Keratinocyte (primary cell): ENCODE measurements at regions not wholly inside any gene's neighbourhood (a gene's known extent, or its start where the extent isn't known, plus 50 kb on each side); places are given as distances from the start of the nearest gene placed in this dataset.

ENCODE experiments used
- DNase-seq: peaks from one replicate; pipeline ENCODE4 v3.0.0-alpha.2; 2011; ENCODE audit warnings: low read depth, missing footprints, low spot score
- FAIRE-seq: peaks from 2 replicates; lab custom pipeline; 2011; peaks lifted over from hg19 to GRCh38; lab: Jason Lieb, UNC
- H2AFZ ChIP-seq: 2 replicates; pipeline ENCODE4 v1.6.0; 2012; ENCODE audit warnings: low read length, control low read depth, inconsistent platforms; ENCODE audit not compliant: control insufficient read depth
- H3K27ac ChIP-seq: 2 replicates; pipeline ENCODE4 v1.5.1; 2011; ENCODE audit warnings: low read length; ENCODE audit not compliant: control insufficient read depth, insufficient read depth
- H3K27me3 ChIP-seq: 3 replicates; pipeline ENCODE4 v1.6.0; 2011; ENCODE audit warnings: low read length; ENCODE audit not compliant: control insufficient read depth, insufficient read depth; ENCODE audit errors: extremely low read depth
- H3K36me3 ChIP-seq, 2 experiments: 2 replicates in 1 of 2; 3 replicates in 1 of 2; pipeline ENCODE4 v1.5.1; 2011; ENCODE audit warnings: low read length in 2 of 2, mild to moderate bottlenecking in 1 of 2; ENCODE audit not compliant: control insufficient read depth in 2 of 2, insufficient read depth in 2 of 2; ENCODE audit errors: extremely low read depth in 1 of 2
- H3K4me1 ChIP-seq: 3 replicates; pipeline ENCODE4 v1.5.1; 2011; ENCODE audit warnings: low read length; ENCODE audit not compliant: control insufficient read depth, insufficient read depth; ENCODE audit errors: extremely low read depth
- H3K4me2 ChIP-seq: 3 replicates; pipeline ENCODE4 v1.6.0; 2011; ENCODE audit warnings: low read depth, low read length; ENCODE audit not compliant: control insufficient read depth, insufficient read depth; ENCODE audit errors: extremely low read depth
- H3K4me3 ChIP-seq, 3 experiments: fragments of 200-600 bp in 1 of 3; sonication (generic) in 1 of 3; 2 replicates in 2 of 3; 3 replicates in 1 of 3; pipeline ENCODE4 v1.5.1; 2011 to 2016; ENCODE audit warnings: low read length in 3 of 3, mild to moderate bottlenecking in 3 of 3, control low read depth in 2 of 3, inconsistent platforms in 1 of 3, low read depth in 1 of 3, mixed read lengths in 1 of 3, mixed run types in 1 of 3, moderate library complexity in 1 of 3; ENCODE audit not compliant: control insufficient read depth in 2 of 3, insufficient read depth in 2 of 3; ENCODE audit errors: extremely low read depth in 1 of 3
- H3K79me2 ChIP-seq: 2 replicates; pipeline ENCODE4 v1.6.0; 2012; ENCODE audit warnings: low read length; ENCODE audit not compliant: control insufficient read depth, insufficient read depth
- H3K9ac ChIP-seq: 3 replicates; pipeline ENCODE4 v1.6.0; 2011; ENCODE audit warnings: low read length; ENCODE audit not compliant: control insufficient read depth, insufficient read depth; ENCODE audit errors: extremely low read depth
- H3K9me1 ChIP-seq: 3 replicates; pipeline ENCODE4 v1.6.0; 2011; ENCODE audit warnings: low read length; ENCODE audit not compliant: control insufficient read depth, insufficient read depth; ENCODE audit errors: extremely low read depth
- H3K9me3 ChIP-seq: 2 replicates; pipeline ENCODE4 v1.5.1; 2012; ENCODE audit warnings: low read depth, low read length; ENCODE audit not compliant: control insufficient read depth
- H4K20me1 ChIP-seq: 3 replicates; pipeline ENCODE4 v1.6.0; 2011; ENCODE audit warnings: low read length; ENCODE audit not compliant: control insufficient read depth, insufficient read depth; ENCODE audit errors: extremely low read depth
- EZH2 ChIP-seq: IDR thresholded peaks from one replicate; pipeline ENCODE4 v1.6.1; 2012; ENCODE audit warnings: inconsistent platforms, mild to moderate bottlenecking, low read length, moderate library complexity
- dilution Hi-C: fragments of 300-500 bp; cut with MboI; formaldehyde crosslinking; loops from one replicate; pipeline ENCODE4 v1.7.0; 2020; ENCODE audit warnings: low sequenced_read_pairs; ENCODE audit not compliant: extremely low pct_ligation_motif_present
- TF ChIP-seq, protein P1 (sequence below), 3 experiments: IDR thresholded peaks in 1 of 3; conservative IDR thresholded peaks in 1 of 3; optimal IDR thresholded peaks in 1 of 3; 2 replicates in 2 of 3; 3 replicates in 1 of 3; pipeline versions ENCODE3 to v1.5.1; 2011; ENCODE audit warnings: low read length in 3 of 3, mild to moderate bottlenecking in 3 of 3, moderate library complexity in 2 of 3, control low read depth in 1 of 3, inconsistent platforms in 1 of 3; ENCODE audit not compliant: insufficient read depth in 2 of 3; ENCODE audit errors: extremely low read depth in 1 of 3

DNA sequence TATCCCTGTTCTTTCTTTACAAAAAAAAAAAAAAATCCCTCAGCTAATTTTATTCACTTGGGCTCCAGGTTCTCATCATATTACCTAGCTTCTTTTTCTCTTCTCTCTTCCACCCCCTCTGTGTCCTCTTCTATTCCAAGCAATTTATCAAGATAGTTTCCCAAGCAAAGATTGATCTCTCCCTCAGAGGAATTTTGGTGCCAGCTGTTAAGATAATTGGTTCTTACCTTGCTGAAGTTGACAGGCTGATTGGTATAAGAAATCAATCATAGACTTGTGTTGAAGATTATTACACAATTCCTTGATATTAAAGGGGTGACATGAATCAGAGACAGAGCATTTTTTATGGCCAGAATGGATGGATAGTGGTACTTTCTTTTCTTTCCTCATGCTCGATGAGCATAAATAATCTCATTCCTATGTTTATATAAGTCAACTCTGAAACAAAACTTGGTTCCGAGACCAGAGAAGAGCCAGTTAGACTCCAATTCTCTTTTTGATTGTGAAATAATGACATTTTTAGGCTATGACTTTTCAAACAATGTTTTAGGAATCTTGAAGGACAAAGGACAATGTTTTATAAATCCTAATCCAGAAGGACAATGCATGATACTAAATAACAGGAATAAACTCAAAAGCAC, 264.1 kb upstream of the PRKD1 start:
- DNase-seq (no peak), FAIRE-seq (no peak)
- Histone ChIP-seq H2AFZ (no peak overlapping the region), H3K36me3 (no peaks in the 10 kb centered on the region), H3K79me2 (no peaks in the 10 kb centered on the region), H3K4me1 (peaks cover 6% of the 10 kb centered on the region), H3K9me3 (no peaks in the 10 kb centered on the region), H3K9ac (no peak overlapping the region), H3K27ac (no peak overlapping the region), H3K4me2 (no peak overlapping the region), H3K27me3 (no peaks in the 10 kb centered on the region), H3K9me1 (no peaks in the 10 kb centered on the region), H4K20me1 (no peaks in the 10 kb centered on the region), H3K4me3 (no peak overlapping the region)
- dilution Hi-C loops: no loop called here
- TF ChIP-seq, protein P1, sequence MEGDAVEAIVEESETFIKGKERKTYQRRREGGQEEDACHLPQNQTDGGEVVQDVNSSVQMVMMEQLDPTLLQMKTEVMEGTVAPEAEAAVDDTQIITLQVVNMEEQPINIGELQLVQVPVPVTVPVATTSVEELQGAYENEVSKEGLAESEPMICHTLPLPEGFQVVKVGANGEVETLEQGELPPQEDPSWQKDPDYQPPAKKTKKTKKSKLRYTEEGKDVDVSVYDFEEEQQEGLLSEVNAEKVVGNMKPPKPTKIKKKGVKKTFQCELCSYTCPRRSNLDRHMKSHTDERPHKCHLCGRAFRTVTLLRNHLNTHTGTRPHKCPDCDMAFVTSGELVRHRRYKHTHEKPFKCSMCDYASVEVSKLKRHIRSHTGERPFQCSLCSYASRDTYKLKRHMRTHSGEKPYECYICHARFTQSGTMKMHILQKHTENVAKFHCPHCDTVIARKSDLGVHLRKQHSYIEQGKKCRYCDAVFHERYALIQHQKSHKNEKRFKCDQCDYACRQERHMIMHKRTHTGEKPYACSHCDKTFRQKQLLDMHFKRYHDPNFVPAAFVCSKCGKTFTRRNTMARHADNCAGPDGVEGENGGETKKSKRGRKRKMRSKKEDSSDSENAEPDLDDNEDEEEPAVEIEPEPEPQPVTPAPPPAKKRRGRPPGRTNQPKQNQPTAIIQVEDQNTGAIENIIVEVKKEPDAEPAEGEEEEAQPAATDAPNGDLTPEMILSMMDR (optimal IDR thresholded peaks at IDR 0.05 in 1 of 3, IDR thresholded peaks at IDR 0.05 in 1 of 3, conservative IDR thresholded peaks at IDR 0.05 in 1 of 3; ENCODE audit: extremely low read depth in 1 of 3, insufficient read depth in 2 of 3, low read length in 3 of 3): no peak
- no peak for TF ChIP-seq EZH2

DNA sequence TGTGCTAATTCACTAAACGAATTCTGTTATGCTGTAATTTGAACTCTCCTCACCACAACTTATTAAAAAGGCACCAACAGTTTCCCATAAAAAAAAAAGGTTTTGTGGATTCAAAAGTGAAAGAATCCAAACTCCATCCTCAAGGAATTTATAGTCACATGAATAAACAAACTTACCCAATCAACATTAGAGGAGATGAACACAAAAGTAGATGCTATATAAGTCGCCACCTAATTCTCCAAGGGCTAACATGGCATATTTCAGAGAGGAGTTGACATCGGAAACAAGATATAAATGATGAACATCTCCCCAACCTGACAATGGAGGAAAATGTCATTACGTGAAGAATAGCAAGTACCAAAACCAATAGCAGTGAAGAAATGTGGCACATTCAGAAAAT, 265.5 kb upstream of the PRKD1 start:
- Histone ChIP-seq H3K27ac (no peak overlapping the region), H3K79me2 (no peaks in the 10 kb centered on the region), H3K4me3 (no peak overlapping the region), H3K27me3 (no peaks in the 10 kb centered on the region), H4K20me1 (no peaks in the 10 kb centered on the region), H3K9ac (no peak overlapping the region), H3K36me3 (no peaks in the 10 kb centered on the region), H3K4me2 (no peak overlapping the region), H3K9me3 (no peaks in the 10 kb centered on the region), H3K9me1 (no peaks in the 10 kb centered on the region), H2AFZ (no peak overlapping the region), H3K4me1 (peaks cover 6% of the 10 kb centered on the region)
- no peak for TF ChIP-seq EZH2
- TF ChIP-seq, protein P1 (optimal IDR thresholded peaks at IDR 0.05 in 1 of 3, IDR thresholded peaks at IDR 0.05 in 1 of 3, conservative IDR thresholded peaks at IDR 0.05 in 1 of 3; ENCODE audit: extremely low read depth in 1 of 3, insufficient read depth in 2 of 3, low read length in 3 of 3): no peak
- FAIRE-seq (no peak), DNase-seq (no peak)
- dilution Hi-C loops: no loop called here
